Activated B cell treated with CpG ODN at 0.5 μM for 24 hours (primary cell): ENCODE measurements at regions not wholly inside any gene's neighbourhood (a gene's known extent, or its start where the extent isn't known, plus 50 kb on each side); places are given as distances from the start of the nearest gene placed in this dataset.

ENCODE experiments used
- ATAC-seq: fragments of 200-7000 bp; cut with Tn5 transposase; one replicate; pipeline ENCODE4 v1.10.0; 2021; ENCODE audit warnings: low read depth, mild to moderate bottlenecking, moderate library complexity
- CTCF ChIA-PET: fragments of 350-600 bp; sonication (Branson Sonifier 250); formaldehyde crosslinking; loops from one replicate; lab custom pipeline; 2021; ENCODE audit warnings: antibody characterized with exemption; lab: Charles Lee
- POLR2A ChIA-PET: fragments of 350-600 bp; sonication (Branson Sonifier 250); formaldehyde crosslinking; loops from one replicate; lab custom pipeline; 2021; ENCODE audit warnings: antibody characterized with exemption; lab: Charles Lee
- DNase-seq: peaks from one replicate; pipeline ENCODE4 v3.0.0; 2022
- H3K27ac Mint-ChIP-seq: one replicate; pipeline ENCODE4 v1.8.0; 2020; ENCODE audit warnings: mixed read lengths
- H3K27me3 Mint-ChIP-seq: one replicate; pipeline ENCODE4 v1.8.0; 2021; ENCODE audit warnings: mixed read lengths
- H3K36me3 Mint-ChIP-seq: one replicate; pipeline ENCODE4 v1.8.0; 2021; ENCODE audit warnings: low read depth, mixed read lengths
- H3K4me1 Mint-ChIP-seq: one replicate; pipeline ENCODE4 v1.8.0; 2021; ENCODE audit warnings: mixed read lengths
- H3K4me3 Mint-ChIP-seq: one replicate; pipeline ENCODE4 v1.8.0; 2020; ENCODE audit warnings: mild to moderate bottlenecking, mixed read lengths
- H3K9me3 Mint-ChIP-seq: one replicate; pipeline ENCODE4 v1.8.0; 2020; ENCODE audit warnings: mixed read lengths
- intact Hi-C: fragments of 100-400 bp; cut with micrococcal nuclease; formaldehyde crosslinking; loops from one replicate; pipeline ENCODE4 v1.15.1; 2024
- TF ChIP-seq, protein P1 (sequence below): fragments of 200-600 bp; IDR thresholded peaks from one replicate; pipeline ENCODE4 v1.8.0; 2022; ENCODE audit warnings: antibody characterized with exemption, mild to moderate bottlenecking

DNA sequence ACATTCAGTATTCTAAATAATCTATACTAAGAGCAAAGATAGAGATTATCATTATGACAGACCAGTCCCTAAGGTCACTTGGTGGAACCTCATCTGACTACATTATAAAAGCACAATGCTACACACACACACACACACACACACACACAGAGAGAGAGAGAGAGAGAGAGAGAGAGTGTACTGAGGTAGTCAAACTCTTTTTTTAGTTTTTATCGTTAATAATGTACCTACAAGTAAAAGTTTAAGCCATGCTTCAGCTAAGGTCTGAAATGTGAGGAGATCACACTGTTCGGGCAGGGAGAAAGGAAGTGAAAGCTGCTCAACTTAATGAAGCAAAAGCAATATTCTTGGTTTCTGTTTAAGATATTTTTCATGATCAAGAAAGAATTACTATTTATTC lies 75.8 kb upstream of the CCDC160 start:
- intact Hi-C loops = no loop called here
- H3K27ac Mint-ChIP-seq = peak overlapping the region; percentile 63
- peaks cover 7% of the 10 kb centered on the region for H3K4me1 Mint-ChIP-seq
- no peaks in the 10 kb centered on the region for H3K9me3 Mint-ChIP-seq
- no peaks in the 10 kb centered on the region for H3K36me3 Mint-ChIP-seq
- no peak overlapping the region for H3K4me3 Mint-ChIP-seq
- CTCF ChIA-PET = no interaction called here
- DNase-seq (no peak), ATAC-seq (peak; percentile 60)
- POLR2A ChIA-PET = interaction anchor here (1.0 kb wide), 1 partner anchor 11 kb away, joined by 9 read pairs; no protein-coding TSS in a partner anchor
- no peaks in the 10 kb centered on the region for H3K27me3 Mint-ChIP-seq
- TF ChIP-seq, protein P1, sequence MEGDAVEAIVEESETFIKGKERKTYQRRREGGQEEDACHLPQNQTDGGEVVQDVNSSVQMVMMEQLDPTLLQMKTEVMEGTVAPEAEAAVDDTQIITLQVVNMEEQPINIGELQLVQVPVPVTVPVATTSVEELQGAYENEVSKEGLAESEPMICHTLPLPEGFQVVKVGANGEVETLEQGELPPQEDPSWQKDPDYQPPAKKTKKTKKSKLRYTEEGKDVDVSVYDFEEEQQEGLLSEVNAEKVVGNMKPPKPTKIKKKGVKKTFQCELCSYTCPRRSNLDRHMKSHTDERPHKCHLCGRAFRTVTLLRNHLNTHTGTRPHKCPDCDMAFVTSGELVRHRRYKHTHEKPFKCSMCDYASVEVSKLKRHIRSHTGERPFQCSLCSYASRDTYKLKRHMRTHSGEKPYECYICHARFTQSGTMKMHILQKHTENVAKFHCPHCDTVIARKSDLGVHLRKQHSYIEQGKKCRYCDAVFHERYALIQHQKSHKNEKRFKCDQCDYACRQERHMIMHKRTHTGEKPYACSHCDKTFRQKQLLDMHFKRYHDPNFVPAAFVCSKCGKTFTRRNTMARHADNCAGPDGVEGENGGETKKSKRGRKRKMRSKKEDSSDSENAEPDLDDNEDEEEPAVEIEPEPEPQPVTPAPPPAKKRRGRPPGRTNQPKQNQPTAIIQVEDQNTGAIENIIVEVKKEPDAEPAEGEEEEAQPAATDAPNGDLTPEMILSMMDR = no peak

DNA sequence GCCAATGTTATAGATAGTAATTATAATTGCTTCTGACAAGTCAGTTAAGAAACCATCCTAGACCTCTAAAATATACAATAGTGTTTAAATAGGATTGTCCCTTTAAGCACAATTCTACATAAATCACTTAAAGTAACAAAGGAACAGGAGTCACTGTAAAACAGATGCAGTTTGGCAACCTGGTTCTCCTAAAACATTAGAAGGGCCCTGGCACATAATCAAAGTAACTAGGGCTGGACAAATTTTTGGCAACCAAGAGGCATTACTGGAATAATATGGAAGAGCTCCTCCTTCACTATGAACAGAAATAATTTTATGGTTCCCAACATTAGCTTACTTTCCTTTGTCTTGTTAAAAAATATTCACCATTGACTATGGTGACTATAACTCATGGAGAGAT lies 75.0 kb upstream of the CCDC160 start:
- no peaks in the 10 kb centered on the region for H3K9me3 Mint-ChIP-seq
- POLR2A ChIA-PET = interaction anchor here (1.0 kb wide), 1 partner anchor 10 kb away, joined by 9 read pairs; no protein-coding TSS in a partner anchor
- DNase-seq (no peak), ATAC-seq (no peak)
- intact Hi-C loops = no loop called here
- H3K4me1 Mint-ChIP-seq = peaks cover 7% of the 10 kb centered on the region
- no peak overlapping the region for H3K4me3 Mint-ChIP-seq
- H3K27ac Mint-ChIP-seq = no peak overlapping the region
- CTCF ChIA-PET = no interaction called here
- no peaks in the 10 kb centered on the region for H3K27me3 Mint-ChIP-seq
- no peaks in the 10 kb centered on the region for H3K36me3 Mint-ChIP-seq
- TF ChIP-seq, protein P1 = no peak

DNA sequence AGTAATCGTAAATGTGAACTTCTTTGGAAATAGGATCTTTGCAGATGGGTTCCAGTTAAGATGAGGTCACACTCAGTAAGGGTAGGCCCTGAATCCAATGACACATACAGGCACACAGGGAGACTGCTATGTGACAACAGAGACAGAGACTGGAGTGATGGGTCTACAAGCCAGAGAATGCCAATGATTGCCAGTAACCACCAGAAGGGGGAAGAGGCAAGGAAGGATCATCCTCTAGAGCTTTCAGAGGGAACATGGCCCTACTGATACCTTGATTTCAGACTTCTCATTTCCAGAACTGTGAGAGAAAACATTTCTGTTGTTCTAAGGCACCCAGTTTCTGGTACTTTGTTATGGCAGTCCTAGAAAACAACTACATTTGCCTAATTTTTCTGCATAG lies 73.1 kb upstream of the CCDC160 start:
- ChIA-PET POLR2A (no interaction called here), CTCF (no interaction called here)
- TF ChIP-seq, protein P1 = no peak
- no peak overlapping the region for H3K4me3 Mint-ChIP-seq
- no peak overlapping the region for H3K27ac Mint-ChIP-seq
- DNase-seq (no peak), ATAC-seq (no peak)
- intact Hi-C loops = no loop called here
- no peaks in the 10 kb centered on the region for H3K9me3 Mint-ChIP-seq
- peaks cover 7% of the 10 kb centered on the region for H3K4me1 Mint-ChIP-seq
- H3K36me3 Mint-ChIP-seq = no peaks in the 10 kb centered on the region
- H3K27me3 Mint-ChIP-seq = no peaks in the 10 kb centered on the region

DNA sequence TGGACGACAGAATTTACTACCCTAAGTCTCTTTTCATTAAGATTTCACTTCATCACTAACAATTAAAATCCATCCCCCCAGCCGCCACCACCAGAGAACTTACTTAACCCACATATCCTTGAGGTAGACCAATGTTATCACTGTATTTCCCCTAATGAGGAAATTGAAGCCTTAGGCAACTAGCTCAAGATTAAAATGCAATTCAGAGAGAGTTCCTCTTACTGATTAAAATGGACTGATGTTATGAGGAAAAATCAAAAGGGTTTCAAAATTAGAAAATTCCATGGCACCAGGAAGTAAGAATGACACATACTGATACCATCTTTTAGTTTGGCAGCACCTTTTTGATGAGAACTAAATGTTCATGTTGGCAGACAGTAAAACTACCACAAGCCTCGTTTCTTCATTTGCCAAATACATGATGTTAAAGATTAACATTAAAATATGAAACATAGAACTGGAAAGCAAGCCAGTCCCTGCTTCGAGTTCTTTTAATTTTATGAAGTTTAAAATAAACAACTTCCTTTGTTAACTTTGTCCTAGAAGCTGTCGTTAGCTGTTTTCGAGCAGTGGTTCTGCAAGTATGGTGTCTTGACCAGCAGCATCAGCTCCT lies 69.3 kb upstream of the CCDC160 start:
- H3K9me3 Mint-ChIP-seq = no peaks in the 10 kb centered on the region
- H3K36me3 Mint-ChIP-seq = peaks cover 3% of the 10 kb centered on the region
- CTCF ChIA-PET = no interaction called here
- ATAC-seq = no peak
- POLR2A ChIA-PET = no interaction called here
- no peak for DNase-seq
- H3K27ac Mint-ChIP-seq = no peak overlapping the region
- TF ChIP-seq, protein P1 = no peak
- H3K4me3 Mint-ChIP-seq = no peak overlapping the region
- H3K4me1 Mint-ChIP-seq = peaks cover 4% of the 10 kb centered on the region
- intact Hi-C loops = no loop called here
- H3K27me3 Mint-ChIP-seq = no peaks in the 10 kb centered on the region

DNA sequence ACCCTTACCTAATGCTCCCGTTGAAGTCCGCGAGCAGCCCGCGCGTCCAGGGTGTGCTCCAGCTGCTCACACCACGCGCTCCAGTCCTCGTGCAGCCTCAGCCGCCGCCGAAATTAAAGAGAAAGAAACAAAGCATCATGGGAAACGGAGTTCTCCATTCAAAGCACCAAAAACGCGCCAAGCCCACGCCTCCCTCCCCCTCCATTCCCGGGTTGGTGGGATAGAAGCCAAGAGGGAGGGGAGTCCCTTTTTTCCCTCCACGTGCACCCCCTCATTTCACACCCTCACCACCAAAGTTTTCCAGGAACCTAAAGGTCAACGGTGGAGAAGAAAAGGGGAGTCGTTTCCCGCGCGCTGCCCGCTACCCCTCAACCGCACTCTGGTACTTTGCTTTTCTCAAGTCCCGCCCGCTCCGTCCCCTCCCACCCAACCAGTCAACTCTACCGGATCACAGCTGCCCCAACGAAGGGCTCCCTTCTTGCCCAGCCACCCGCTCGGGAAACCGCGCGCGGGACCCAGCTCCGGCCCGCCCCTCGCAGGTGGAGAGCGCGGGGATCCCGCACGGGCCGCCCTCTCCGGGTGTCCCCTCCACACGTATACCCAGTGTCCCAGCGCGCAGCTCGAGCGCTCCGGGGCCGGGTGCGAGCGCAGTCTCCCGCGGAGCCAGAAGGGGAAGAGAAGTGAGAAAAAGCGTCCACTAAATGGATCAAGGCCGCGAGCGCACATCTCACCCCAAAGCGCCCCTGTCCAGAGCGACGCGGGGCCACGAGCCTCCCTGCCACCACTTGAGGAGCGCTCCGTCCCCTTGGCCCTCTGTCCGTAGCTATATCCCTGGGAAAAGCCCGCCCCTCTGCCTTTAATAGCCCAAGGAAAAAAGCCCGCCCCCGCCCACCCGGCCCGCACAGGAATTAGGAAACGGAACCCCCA lies 65.1 kb upstream of the CCDC160 start:
- no peaks in the 10 kb centered on the region for H3K9me3 Mint-ChIP-seq
- peak overlapping the region; percentile 63 for H3K27ac Mint-ChIP-seq
- intact Hi-C loops = loop anchor here (5.0 kb wide), 1 partner anchor 215 kb away; no protein-coding TSS in a partner anchor
- H3K36me3 Mint-ChIP-seq = peaks cover 3% of the 10 kb centered on the region
- H3K4me3 Mint-ChIP-seq = peak overlapping the region; percentile 94
- peaks cover 12% of the 10 kb centered on the region for H3K4me1 Mint-ChIP-seq
- ChIA-PET CTCF (interaction anchor here (0.8 kb wide), 1 partner anchor 82 kb away, joined by 3 read pairs; no protein-coding TSS in a partner anchor), POLR2A (interaction anchor here (0.5 to 1.4 kb wide), 2 partner anchors 10 to 33 kb away, joined by 3 to 9 read pairs; no protein-coding TSS in a partner anchor)
- TF ChIP-seq, protein P1 = no peak
- peak; percentile 56 for ATAC-seq
- no peaks in the 10 kb centered on the region for H3K27me3 Mint-ChIP-seq
- peak; percentile 27 for DNase-seq
